NCI-H748 treated with DMSO at 0.1 percent for 48 hours (cell line): ENCODE measurements at regions not wholly inside any gene's neighbourhood (a gene's known extent, or its start where the extent isn't known, plus 50 kb on each side); places are given as distances from the start of the nearest gene placed in this dataset.
"Not testable (repeated sequence)": the region's sequence is repeated elsewhere in the genome, so short reads cannot be mapped to it uniquely, and the experiment has no call there.

ENCODE experiments used
- DNase-seq: peaks from one replicate; lab custom pipeline; 2025; lab: John Stamatoyannopoulos, UW

- DNase-seq, result no peak
Measured at GRCh38 chr2:44051593-44052347, 56.0 kb upstream of the LRPPRC start.

DNA sequence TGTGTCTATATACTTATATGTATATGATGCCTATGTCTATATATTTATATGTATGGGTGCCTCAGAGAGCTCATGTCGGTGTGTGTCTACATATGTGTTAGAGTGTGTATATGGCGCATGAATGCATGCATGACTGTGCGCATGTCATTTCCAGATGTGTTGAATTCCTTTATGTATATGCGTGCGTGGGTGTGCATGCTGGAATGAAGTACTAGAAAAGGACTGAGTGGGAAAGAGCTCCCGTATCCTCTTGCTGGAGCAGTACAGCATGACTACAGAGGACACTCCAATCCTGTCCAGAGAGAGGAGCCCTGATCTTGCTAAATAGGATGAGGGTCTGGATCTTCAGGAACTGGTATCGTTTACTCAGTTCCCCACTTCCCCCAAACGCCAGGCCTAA, 56.8 kb upstream of the LRPPRC start:
- DNase-seq, result no peak

GRCh38 chr2:44053052-44053451, 57.3 kb upstream of the LRPPRC start:
- DNase-seq, result no peak

DNA sequence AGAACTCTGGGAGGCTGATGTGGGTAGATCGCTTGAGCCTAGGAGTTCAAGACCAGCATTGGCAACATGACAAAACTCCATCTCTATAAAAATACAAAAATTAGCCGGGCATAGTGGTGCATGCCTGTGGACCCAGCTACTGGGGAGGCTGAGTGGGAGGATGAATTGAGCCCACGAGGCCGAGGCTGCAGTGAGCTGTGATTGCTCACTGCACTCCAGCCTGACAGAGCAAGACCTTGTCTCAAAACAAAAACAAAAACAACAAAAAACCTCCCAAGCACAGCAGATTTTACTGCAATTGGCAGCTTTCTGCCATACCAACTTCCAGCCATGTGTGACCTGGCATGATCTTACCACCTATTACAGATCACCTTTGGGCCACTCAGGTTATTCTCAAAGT, 57.7 kb upstream of the LRPPRC start:
- DNase-seq, result no peak

DNA sequence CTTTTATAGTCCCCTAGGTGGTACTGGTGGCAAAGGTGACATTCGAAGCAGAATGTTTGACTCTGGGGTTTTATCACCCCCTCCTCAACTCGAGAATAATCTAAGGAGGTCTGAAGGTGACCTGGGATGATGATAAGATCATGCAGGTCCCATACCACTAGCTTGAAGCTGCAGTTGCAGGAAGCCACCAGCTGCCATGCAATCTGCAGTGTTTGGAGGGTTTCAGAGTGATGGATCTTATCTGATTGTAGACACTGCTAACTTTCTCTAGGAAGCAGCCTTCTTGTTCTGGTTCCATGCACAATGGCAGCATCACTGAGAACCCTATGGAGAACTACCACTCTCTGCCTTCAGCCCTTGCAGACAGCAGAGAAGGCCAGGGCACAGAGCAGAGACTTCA, 59.4 kb upstream of the LRPPRC start:
- DNase-seq, result no peak

GRCh38 chr2:44055664-44056063, 59.9 kb upstream of the LRPPRC start:
- DNase-seq, result no peak

DNA sequence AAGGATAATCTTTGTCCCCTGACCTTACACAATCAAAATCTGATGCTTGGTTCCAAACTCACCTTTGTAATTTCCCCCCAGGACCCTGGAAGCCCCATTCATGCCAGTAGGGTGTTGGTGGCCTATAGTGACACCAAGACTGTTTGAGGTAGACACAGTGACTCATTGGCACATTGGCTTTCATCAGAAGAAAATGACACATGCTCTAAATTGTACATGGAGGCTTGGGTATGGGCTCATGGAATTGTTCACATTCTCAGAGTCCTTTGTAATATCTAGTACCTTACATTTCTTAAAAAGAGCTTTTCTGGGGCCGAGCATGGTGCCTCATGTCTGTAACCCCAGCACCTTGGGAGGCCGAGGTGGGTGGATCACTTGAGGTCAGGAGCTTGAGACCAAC, 61.2 kb upstream of the LRPPRC start:
- DNase-seq, result no peak

DNA sequence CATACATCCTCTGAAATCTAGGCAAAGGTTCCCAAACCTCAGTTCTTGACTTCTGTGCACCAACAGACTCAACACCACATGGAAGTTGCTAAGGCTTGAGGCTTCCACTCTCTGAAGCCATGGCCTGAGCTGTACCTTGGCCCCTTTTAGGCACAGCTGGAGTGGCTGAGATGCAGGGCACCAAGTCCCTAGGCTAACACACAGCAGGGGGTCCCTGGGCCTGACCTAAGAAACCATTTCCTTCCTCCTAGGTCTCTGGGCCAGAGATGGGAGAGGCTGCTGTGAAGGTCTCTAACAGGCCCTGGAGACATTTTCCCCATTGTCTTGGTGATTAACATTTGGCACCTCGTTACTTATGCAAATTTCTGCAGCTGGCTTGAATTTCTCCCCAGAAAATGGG, 64.5 kb upstream of the LRPPRC start:
- not testable (repeated sequence) for DNase-seq

- no peak for DNase-seq
Measured at GRCh38 chr2:44060990-44061389, 65.2 kb upstream of the LRPPRC start.

- DNase-seq, result no peak
Measured at GRCh38 chr2:44061469-44061868, 65.7 kb upstream of the LRPPRC start.

DNA sequence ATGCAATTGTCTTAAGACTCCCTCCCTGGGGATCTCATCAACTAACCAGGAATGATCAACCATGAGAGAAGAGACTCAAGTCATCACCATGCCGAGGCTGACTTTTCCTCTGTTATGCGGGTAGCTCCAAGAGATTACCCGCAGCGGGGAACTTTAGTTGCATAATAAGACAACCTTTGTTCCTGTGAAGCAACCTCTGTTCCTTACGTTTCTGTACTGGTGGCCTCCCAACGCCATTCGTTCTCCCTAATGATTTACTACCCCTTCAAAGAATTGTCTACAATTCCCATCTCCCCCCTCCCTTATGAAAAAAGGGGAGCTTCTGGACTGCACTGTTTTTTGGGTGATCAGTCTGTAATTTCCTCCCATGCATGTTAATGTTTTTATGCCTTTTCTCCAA, 66.1 kb upstream of the LRPPRC start:
- DNase-seq, result no peak

DNA sequence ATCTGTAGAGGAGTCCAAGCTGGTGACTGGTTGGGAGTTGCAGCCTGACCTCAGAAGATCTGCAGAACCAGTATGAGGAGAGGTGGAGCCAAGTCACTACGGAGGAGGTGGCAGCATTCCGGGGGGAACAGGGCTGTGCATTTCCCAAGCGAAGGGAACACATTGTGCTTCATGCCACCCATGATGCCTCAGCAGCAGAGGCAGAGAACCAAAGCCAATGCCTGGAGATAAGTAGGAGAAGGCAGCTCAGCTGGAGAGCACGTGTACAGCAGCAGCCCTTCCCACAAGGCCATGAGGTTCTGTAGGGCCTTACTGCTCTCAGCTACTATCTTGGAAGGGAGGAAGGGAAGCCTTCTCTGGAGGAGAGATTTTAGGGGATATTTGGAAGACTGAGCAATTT, 67.2 kb upstream of the LRPPRC start:
- no peak for DNase-seq

- DNase-seq, result not testable (repeated sequence)
Measured at GRCh38 chr2:44064281-44064680, 68.5 kb upstream of the LRPPRC start.

GRCh38 chr2:44067012-44067790, 71.4 kb upstream of the LRPPRC start:
- not testable (repeated sequence) for DNase-seq

GRCh38 chr2:44067791-44068181, 72.0 kb upstream of the LRPPRC start:
- DNase-seq, result not testable (repeated sequence)

- no peak for DNase-seq
Measured at GRCh38 chr2:44071454-44072046, 75.8 kb upstream of the LRPPRC start.

- DNase-seq, result not testable (repeated sequence)
Measured at GRCh38 chr2:44073667-44074066, 77.9 kb upstream of the LRPPRC start.

DNA sequence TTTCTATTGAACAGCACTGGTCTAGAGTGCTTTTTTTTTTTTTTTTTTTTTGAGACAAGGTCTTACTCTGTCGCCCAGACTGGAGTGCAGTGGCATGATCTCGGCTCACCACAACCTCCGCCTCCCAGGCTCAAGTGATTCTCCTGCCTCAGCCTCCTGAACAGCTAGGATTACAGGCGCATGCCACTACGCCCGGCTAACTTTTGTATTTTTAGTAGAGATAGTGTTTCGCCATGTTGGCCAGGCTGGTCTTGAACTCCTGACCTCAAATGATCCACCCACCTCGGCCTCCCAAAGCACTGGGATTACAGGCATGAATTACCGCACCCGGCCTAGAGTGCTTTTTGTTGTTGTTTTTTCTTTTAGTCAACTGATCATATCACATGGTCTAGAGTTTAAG, 79.0 kb upstream of the LRPPRC start:
- DNase-seq, result not testable (repeated sequence)

GRCh38 chr2:44075541-44075940, 79.8 kb upstream of the LRPPRC start:
- peak; percentile 17 for DNase-seq

DNA sequence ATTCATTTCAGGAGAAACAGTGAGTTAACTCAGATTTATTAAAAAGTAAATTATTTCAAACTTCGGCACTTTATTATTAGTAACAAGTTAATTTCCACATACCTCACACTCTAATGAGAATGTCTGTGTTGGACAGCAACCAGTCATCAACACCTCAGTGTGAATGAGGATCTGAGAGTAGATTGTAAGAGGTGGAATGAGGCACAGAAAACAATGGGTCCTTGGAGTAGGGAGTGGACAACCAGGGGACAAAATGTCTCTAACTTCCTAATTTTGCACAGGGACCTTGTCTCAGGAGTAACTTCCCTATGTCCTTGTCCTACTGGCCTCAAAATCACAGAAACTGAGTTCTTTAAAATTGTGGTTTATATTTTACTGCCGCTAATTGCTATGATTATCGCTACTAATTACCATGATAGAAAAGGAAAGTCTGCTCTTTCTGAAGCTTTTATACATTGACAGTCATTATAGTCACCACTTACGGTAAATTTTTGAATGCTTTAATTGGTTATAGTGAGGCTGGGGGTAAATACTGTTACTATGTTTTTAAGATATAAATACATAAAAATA, 82.2 kb upstream of the LRPPRC start:
- DNase-seq, result peak; percentile 79

DNA sequence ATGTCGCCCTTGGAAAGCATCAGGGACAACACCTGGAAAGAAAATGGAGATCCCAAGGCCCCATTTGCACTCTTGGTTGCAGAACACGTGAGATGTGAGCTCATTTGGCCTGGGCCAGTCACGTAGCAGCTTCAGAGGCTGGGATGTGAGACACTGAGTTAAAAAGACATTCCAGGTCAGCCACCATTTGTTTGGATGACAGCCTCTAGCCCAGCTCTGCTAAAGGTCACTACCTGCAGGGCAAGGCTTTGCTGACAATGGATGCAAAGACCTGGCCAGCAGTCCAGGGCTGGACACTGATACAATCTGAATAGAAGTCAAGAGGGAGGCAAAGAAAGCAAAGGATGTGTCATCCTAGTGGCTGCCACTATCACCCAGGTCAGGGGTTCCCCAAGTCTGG, 83.9 kb upstream of the LRPPRC start:
- DNase-seq, result no peak

- no peak for DNase-seq
Measured at GRCh38 chr2:44083054-44083453, 85.6 kb upstream of the PPM1B start.

GRCh38 chr2:44084850-44085249, 83.8 kb upstream of the PPM1B start:
- no peak for DNase-seq
